ENCODE measurements at regions not wholly inside any gene's neighbourhood (a gene's known extent, or its start where the extent isn't known, plus 50 kb on each side); places are given as distances from the start of the nearest gene placed in this dataset.

DNA sequence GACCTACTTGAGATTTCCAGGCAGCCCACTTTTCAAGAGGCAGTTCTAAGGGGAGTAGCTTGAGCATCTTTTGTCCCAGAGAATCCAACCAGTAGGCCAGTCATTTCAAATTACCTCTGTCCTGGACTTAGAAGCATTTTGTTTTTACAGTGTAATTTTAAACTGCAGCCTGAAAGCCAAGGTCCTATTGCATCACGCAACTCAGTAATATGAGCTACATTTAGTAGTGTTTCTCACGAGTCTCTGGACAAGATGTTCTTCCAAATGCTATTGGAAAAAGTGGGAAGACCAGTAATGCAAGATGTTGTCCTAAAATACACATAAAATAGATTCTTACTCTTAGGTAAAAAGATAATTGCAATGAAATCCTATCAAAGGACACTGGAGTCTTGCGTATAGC, 182.5 kb upstream of the ARX start:
- TF ChIP-seq, protein P1, sequence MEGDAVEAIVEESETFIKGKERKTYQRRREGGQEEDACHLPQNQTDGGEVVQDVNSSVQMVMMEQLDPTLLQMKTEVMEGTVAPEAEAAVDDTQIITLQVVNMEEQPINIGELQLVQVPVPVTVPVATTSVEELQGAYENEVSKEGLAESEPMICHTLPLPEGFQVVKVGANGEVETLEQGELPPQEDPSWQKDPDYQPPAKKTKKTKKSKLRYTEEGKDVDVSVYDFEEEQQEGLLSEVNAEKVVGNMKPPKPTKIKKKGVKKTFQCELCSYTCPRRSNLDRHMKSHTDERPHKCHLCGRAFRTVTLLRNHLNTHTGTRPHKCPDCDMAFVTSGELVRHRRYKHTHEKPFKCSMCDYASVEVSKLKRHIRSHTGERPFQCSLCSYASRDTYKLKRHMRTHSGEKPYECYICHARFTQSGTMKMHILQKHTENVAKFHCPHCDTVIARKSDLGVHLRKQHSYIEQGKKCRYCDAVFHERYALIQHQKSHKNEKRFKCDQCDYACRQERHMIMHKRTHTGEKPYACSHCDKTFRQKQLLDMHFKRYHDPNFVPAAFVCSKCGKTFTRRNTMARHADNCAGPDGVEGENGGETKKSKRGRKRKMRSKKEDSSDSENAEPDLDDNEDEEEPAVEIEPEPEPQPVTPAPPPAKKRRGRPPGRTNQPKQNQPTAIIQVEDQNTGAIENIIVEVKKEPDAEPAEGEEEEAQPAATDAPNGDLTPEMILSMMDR (IDR thresholded peaks at IDR 0.05), result no peak
- TF ChIP-seq POLR2A (IDR thresholded peaks at IDR 0.05), result no peak
